ENCODE measurements at regions not wholly inside any gene's neighbourhood (a gene's known extent, or its start where the extent isn't known, plus 50 kb on each side); places are given as distances from the start of the nearest gene placed in this dataset.

GRCh38 chr4:107183155-107183774 is 147.2 kb upstream of the DKK2 start:
- TF ChIP-seq EZH2 (IDR thresholded peaks at IDR 0.05; ENCODE audit: borderline replicate concordance, insufficient read depth, low read depth, low read length, poor library complexity, severe bottlenecking) (no peak), CTCF (IDR thresholded peaks at IDR 0.05) (peak; percentile 66)
- H3K9me3 Mint-ChIP-seq (ENCODE audit: insufficient read depth), result no peaks in the 10 kb centered on the region
- no peak overlapping the region for H3K4me2 ChIP-seq (replicated peaks; ENCODE audit: low read depth, low read length, poor library complexity, severe bottlenecking)
- no peak overlapping the region for H2AFZ ChIP-seq (ENCODE audit: insufficient read depth, low read depth, low read length, poor library complexity, severe bottlenecking)
- CTCF ChIA-PET, result interaction anchor here (1.0 to 1.3 kb wide), 2 partner anchors 15 to 553 kb away, joined by 3 read pairs; no protein-coding TSS in a partner anchor
- H3K4me3 Mint-ChIP-seq, result no peak overlapping the region
- H3K36me3 ChIP-seq (replicated peaks in 1 of 2; ENCODE audit: control extremely low read depth in 1 of 2, control insufficient read depth in 1 of 2, extremely low read depth in 1 of 2, insufficient read depth in 2 of 2, low read length in 1 of 2), result no peaks in the 10 kb centered on the region
- POLR2A ChIA-PET, result no interaction called here
- H3K9me3 ChIP-seq (ENCODE audit: control extremely low read depth in 1 of 3, control insufficient read depth in 2 of 3, insufficient read depth in 1 of 3, low read length in 2 of 3), result no peaks in the 10 kb centered on the region
- H3K27ac Mint-ChIP-seq, result no peak overlapping the region
- H3K4me1 ChIP-seq (ENCODE audit: control insufficient read depth in 2 of 2, insufficient read depth in 2 of 2, low read length in 2 of 2), result no peaks in the 10 kb centered on the region
- 33% methylated on average over 1 of the region's 3 CpGs for WGBS (ENCODE audit: insufficient coverage)
- H3K27ac ChIP-seq (ENCODE audit: low read length in 2 of 2), result no peak overlapping the region
- H3K79me2 ChIP-seq (ENCODE audit: control insufficient read depth, insufficient read depth, low read length), result no peaks in the 10 kb centered on the region
- no peak overlapping the region for H3K9ac ChIP-seq (ENCODE audit: low read length)
- no peaks in the 10 kb centered on the region for H4K20me1 ChIP-seq (ENCODE audit: control insufficient read depth, insufficient read depth, low read length, poor library complexity, severe bottlenecking)
- no peaks in the 10 kb centered on the region for H3K4me1 Mint-ChIP-seq
- no peak overlapping the region for H3K4me3 ChIP-seq (ENCODE audit: control extremely low read depth in 1 of 5, extremely low read depth in 1 of 5, insufficient read depth in 1 of 5, low read depth in 2 of 5, low read length in 4 of 5)
- H3K27me3 ChIP-seq (replicated peaks in 1 of 4; ENCODE audit: control extremely low read depth in 1 of 4, control insufficient read depth in 3 of 4, insufficient read depth in 4 of 4, low read length in 3 of 4), result no peaks in the 10 kb centered on the region
- ATAC-seq (ENCODE audit: low read depth) (no peak), DNase-seq (peak; percentile 13)
- H3K27me3 Mint-ChIP-seq, result no peaks in the 10 kb centered on the region
- intact Hi-C loops (cut with micrococcal nuclease), result loop anchor here (5.0 to 10.0 kb wide), 2 partner anchors 552 to 816 kb away; partner anchors contain the start of gene GIMD1

DNA sequence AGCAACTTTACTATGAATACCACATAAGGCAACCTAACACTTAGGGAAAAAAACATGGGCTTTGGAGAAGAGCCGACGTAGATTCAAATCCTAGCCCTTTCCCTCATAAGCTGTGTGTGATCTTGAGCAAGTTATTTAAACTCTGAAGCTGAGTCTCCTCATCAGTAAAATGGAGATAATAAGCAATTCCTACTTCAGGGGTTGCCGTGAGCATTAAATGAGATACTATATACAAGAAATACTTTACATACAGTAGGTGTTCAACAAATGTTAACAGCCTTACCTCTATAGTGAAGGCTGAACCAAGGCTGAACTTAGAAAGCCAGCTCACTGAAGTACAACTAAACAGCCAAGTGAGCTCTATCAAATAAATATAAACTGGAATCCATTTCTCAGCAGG is 146.2 kb upstream of the DKK2 start:
- Histone ChIP-seq H3K9ac (ENCODE audit: low read length) (no peak overlapping the region), H3K79me2 (ENCODE audit: control insufficient read depth, insufficient read depth, low read length) (no peaks in the 10 kb centered on the region), H3K4me2 (replicated peaks; ENCODE audit: low read depth, low read length, poor library complexity, severe bottlenecking) (no peak overlapping the region), H3K4me1 (ENCODE audit: control insufficient read depth in 2 of 2, insufficient read depth in 2 of 2, low read length in 2 of 2) (no peaks in the 10 kb centered on the region), H4K20me1 (ENCODE audit: control insufficient read depth, insufficient read depth, low read length, poor library complexity, severe bottlenecking) (no peaks in the 10 kb centered on the region), H3K36me3 (replicated peaks in 1 of 2; ENCODE audit: control extremely low read depth in 1 of 2, control insufficient read depth in 1 of 2, extremely low read depth in 1 of 2, insufficient read depth in 2 of 2, low read length in 1 of 2) (no peaks in the 10 kb centered on the region), H3K9me3 (ENCODE audit: control extremely low read depth in 1 of 3, control insufficient read depth in 2 of 3, insufficient read depth in 1 of 3, low read length in 2 of 3) (no peaks in the 10 kb centered on the region), H2AFZ (ENCODE audit: insufficient read depth, low read depth, low read length, poor library complexity, severe bottlenecking) (no peak overlapping the region), H3K4me3 (ENCODE audit: control extremely low read depth in 1 of 5, extremely low read depth in 1 of 5, insufficient read depth in 1 of 5, low read depth in 2 of 5, low read length in 4 of 5) (no peak overlapping the region), H3K27me3 (replicated peaks in 1 of 4; ENCODE audit: control extremely low read depth in 1 of 4, control insufficient read depth in 3 of 4, insufficient read depth in 4 of 4, low read length in 3 of 4) (no peaks in the 10 kb centered on the region), H3K27ac (ENCODE audit: low read length in 2 of 2) (no peak overlapping the region)
- TF ChIP-seq EZH2 (IDR thresholded peaks at IDR 0.05; ENCODE audit: borderline replicate concordance, insufficient read depth, low read depth, low read length, poor library complexity, severe bottlenecking) (no peak), CTCF (IDR thresholded peaks at IDR 0.05) (no peak)
- WGBS (ENCODE audit: insufficient coverage), result no CpG with 5 or more reads among the region's 3 CpGs
- no peak overlapping the region for H3K27ac Mint-ChIP-seq
- no peak overlapping the region for H3K4me3 Mint-ChIP-seq
- POLR2A ChIA-PET, result no interaction called here
- DNase-seq (no peak), ATAC-seq (ENCODE audit: low read depth) (no peak)
- H3K9me3 Mint-ChIP-seq (ENCODE audit: insufficient read depth), result no peaks in the 10 kb centered on the region
- H3K4me1 Mint-ChIP-seq, result no peaks in the 10 kb centered on the region
- CTCF ChIA-PET, result interaction anchor here (0.6 to 1.3 kb wide), 2 partner anchors 14 to 387 kb away, joined by 3 read pairs; no protein-coding TSS in a partner anchor
- H3K27me3 Mint-ChIP-seq, result no peaks in the 10 kb centered on the region
- intact Hi-C loops (cut with micrococcal nuclease), result loop anchor here (5.0 to 10.0 kb wide), 2 partner anchors 552 to 815 kb away; partner anchors contain the start of gene GIMD1

All from B cell (primary cell).